Sigmoid colon (tissue), 6 donors: ENCODE measurements at regions not wholly inside any gene's neighbourhood (a gene's known extent, or its start where the extent isn't known, plus 50 kb on each side); places are given as distances from the start of the nearest gene placed in this dataset.

Experiments used
- DNase-seq: peaks from one replicate; pipeline ENCODE4 v3.0.0-alpha.2; 2019
- H3K27ac ChIP-seq, 4 donors: fragments of 200-600 bp; sonication (generic); one replicate each; pipeline ENCODE4 v1.5.1; 2016 to 2019; ENCODE audit warnings: mild to moderate bottlenecking in 1 of 4
- H3K27me3 ChIP-seq, 3 donors: fragments of 200-600 bp; sonication (generic); one replicate each; pipeline ENCODE4 v1.5.1; 2019; ENCODE audit warnings: mild to moderate bottlenecking in 1 of 3
- H3K36me3 ChIP-seq, 4 donors: fragments of 200-600 bp; sonication (generic); one replicate each; pipeline ENCODE4 v1.5.1; 2016 to 2019
- H3K4me1 ChIP-seq, 4 donors: fragments of 200-600 bp; sonication (generic); one replicate each; pipeline ENCODE4 v1.5.1; 2017 to 2019
- H3K4me3 ChIP-seq, 4 donors: fragments of 200-600 bp; sonication (generic); one replicate each; pipeline ENCODE4 v1.5.1; 2017 to 2019; ENCODE audit warnings: mild to moderate bottlenecking in 2 of 4, moderate library complexity in 1 of 4
- H3K9me3 ChIP-seq, 4 donors: fragments of 200-600 bp in 3 of 4; sonication (generic) in 3 of 4; one replicate each; pipeline versions ENCODE4 v1.5.1 to v1.6.1; 2013 to 2019
- EP300 ChIP-seq, 4 donors: sonication (generic); formaldehyde crosslinking; IDR thresholded peaks; one replicate each; pipeline ENCODE4 v1.6.1; 2017; ENCODE audit warnings: antibody characterized with exemption in 4 of 4
- POLR2A ChIP-seq, 2 donors: fragments of 450-650 bp; IDR thresholded peaks; one replicate each; pipeline ENCODE4 v1.6.1; 2016; ENCODE audit warnings: antibody characterized with exemption in 2 of 2, mild to moderate bottlenecking in 2 of 2, moderate library complexity in 2 of 2
- POLR2AphosphoS5 ChIP-seq, 4 donors: sonication (generic); formaldehyde crosslinking; IDR thresholded peaks; one replicate each; pipeline ENCODE4 v1.6.1; 2017; ENCODE audit warnings: antibody characterized with exemption in 4 of 4
- WGBS, 2 donors: extraction: QIAGEN DNeasy Blood & Tissue Kit; methylation state at CpG; one replicate each; pipeline ENCODE4 v1.1.7; 2013; 5-methylcytosine and 5-hydroxymethylcytosine counted together
- intact Hi-C: fragments of 100-400 bp; cut with DNase I; formaldehyde crosslinking; loops from one replicate; pipeline ENCODE4 v1.15.1; 2023
- TF ChIP-seq, protein P1 (sequence below), 4 experiments: fragments of 450-650 bp in 3 of 4; fragments of 200-600 bp in 1 of 4; IDR thresholded peaks; one replicate each; pipeline ENCODE4 v1.5.1; 2016 to 2019; ENCODE audit warnings: antibody characterized with exemption in 4 of 4, mild to moderate bottlenecking in 3 of 4, moderate library complexity in 2 of 4
- donor health status: healthy with polysubstance abuse.
- donor health status: healthy.

DNA sequence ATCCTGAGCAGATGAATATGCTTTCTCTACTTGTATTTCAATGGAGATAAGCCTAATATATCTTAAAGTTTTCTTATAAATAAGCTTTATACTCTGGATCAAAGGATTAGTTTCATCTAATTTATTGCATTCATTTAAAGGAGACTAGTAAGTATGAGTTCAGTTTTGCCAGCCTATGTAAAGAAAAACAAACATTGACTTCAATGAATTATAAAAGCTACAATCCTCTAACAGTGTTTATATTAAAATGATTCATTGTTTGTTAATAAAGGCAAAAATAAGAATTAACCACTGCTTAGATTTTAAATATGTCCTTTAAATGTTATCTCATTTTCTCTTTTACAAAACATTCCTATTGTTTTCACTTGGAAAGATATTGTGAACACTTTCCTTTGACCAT is 566.0 kb downstream of the EPHA4 start:
- Histone ChIP-seq H3K9me3 (no peaks in the 10 kb centered on the region), H3K27ac (no peak overlapping the region), H3K4me1 (peaks cover 0 to 25% (median 0%) of the 10 kb centered on the region in 4 donors), H3K27me3 (no peaks in the 10 kb centered on the region), H3K36me3 (no peaks in the 10 kb centered on the region), H3K4me3 (no peak overlapping the region)
- intact Hi-C loops, result no loop called here
- DNase-seq, result no peak
- no peak for TF ChIP-seq POLR2A (IDR thresholded peaks at IDR 0.05)
- TF ChIP-seq POLR2AphosphoS5 (IDR thresholded peaks at IDR 0.05), result no peak
- TF ChIP-seq EP300 (IDR thresholded peaks at IDR 0.05), result no peak
- TF ChIP-seq, protein P1, sequence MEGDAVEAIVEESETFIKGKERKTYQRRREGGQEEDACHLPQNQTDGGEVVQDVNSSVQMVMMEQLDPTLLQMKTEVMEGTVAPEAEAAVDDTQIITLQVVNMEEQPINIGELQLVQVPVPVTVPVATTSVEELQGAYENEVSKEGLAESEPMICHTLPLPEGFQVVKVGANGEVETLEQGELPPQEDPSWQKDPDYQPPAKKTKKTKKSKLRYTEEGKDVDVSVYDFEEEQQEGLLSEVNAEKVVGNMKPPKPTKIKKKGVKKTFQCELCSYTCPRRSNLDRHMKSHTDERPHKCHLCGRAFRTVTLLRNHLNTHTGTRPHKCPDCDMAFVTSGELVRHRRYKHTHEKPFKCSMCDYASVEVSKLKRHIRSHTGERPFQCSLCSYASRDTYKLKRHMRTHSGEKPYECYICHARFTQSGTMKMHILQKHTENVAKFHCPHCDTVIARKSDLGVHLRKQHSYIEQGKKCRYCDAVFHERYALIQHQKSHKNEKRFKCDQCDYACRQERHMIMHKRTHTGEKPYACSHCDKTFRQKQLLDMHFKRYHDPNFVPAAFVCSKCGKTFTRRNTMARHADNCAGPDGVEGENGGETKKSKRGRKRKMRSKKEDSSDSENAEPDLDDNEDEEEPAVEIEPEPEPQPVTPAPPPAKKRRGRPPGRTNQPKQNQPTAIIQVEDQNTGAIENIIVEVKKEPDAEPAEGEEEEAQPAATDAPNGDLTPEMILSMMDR (IDR thresholded peaks at IDR 0.05), result no peak

GRCh38 chr2:221016551-221016950 is 555.6 kb downstream of the EPHA4 start:
- intact Hi-C loops, result no loop called here
- H3K9me3 ChIP-seq, result no peaks in the 10 kb centered on the region
- no peaks in the 10 kb centered on the region for H3K4me1 ChIP-seq
- no peak overlapping the region for H3K27ac ChIP-seq
- WGBS, 2 donors, result 88 to 91% methylated on average over 2 of the region's 2 CpGs
- no peak for DNase-seq
- no peaks in the 10 kb centered on the region for H3K27me3 ChIP-seq
- no peaks in the 10 kb centered on the region for H3K36me3 ChIP-seq
- TF ChIP-seq EP300 (IDR thresholded peaks at IDR 0.05), result no peak
- no peak for TF ChIP-seq POLR2AphosphoS5 (IDR thresholded peaks at IDR 0.05)
- TF ChIP-seq, protein P1 (IDR thresholded peaks at IDR 0.05), result no peak
- no peak for TF ChIP-seq POLR2A (IDR thresholded peaks at IDR 0.05)
- no peak overlapping the region for H3K4me3 ChIP-seq

GRCh38 chr2:221018262-221018661 is 553.8 kb downstream of the EPHA4 start:
- WGBS, 2 donors, result 79 to 81% methylated on average over 1 of the region's 1 CpG
- H3K4me3 ChIP-seq, result no peak overlapping the region
- TF ChIP-seq POLR2AphosphoS5 (IDR thresholded peaks at IDR 0.05), result no peak
- TF ChIP-seq, protein P1 (IDR thresholded peaks at IDR 0.05), result no peak
- no peak for TF ChIP-seq EP300 (IDR thresholded peaks at IDR 0.05)
- TF ChIP-seq POLR2A (IDR thresholded peaks at IDR 0.05), result no peak
- no peaks in the 10 kb centered on the region for H3K4me1 ChIP-seq
- H3K27me3 ChIP-seq, result no peaks in the 10 kb centered on the region
- H3K9me3 ChIP-seq, result no peaks in the 10 kb centered on the region
- intact Hi-C loops, result no loop called here
- H3K36me3 ChIP-seq, result no peaks in the 10 kb centered on the region
- no peak overlapping the region for H3K27ac ChIP-seq
- DNase-seq, result no peak

DNA sequence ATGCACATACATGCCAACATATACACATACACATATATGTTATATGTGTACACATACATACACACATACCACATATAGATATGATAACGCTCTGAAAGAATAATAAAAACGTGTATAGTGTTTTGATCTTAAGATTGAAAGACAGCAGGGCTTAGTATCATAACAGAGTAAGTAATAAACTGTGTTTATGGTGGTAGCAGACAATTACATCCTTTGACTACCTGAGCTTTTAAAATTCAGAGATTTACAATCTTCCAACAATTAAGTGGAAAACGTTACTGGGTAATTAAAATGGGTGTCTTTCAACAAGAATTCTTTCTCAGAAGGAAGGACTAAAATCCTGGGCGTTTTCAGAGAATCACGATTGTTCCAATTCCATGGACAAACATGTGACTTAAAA is 552.4 kb downstream of the EPHA4 start:
- Histone ChIP-seq H3K9me3 (no peaks in the 10 kb centered on the region), H3K4me3 (no peak overlapping the region), H3K4me1 (no peaks in the 10 kb centered on the region), H3K27me3 (no peaks in the 10 kb centered on the region), H3K36me3 (no peaks in the 10 kb centered on the region), H3K27ac (no peak overlapping the region)
- DNase-seq, result no peak
- TF ChIP-seq EP300 (IDR thresholded peaks at IDR 0.05) (no peak), POLR2A (IDR thresholded peaks at IDR 0.05) (no peak), POLR2AphosphoS5 (IDR thresholded peaks at IDR 0.05) (no peak)
- TF ChIP-seq, protein P1 (IDR thresholded peaks at IDR 0.05), result no peak
- intact Hi-C loops, result no loop called here
- 19 to 52% methylated on average over 5 of the region's 5 CpGs for WGBS, 2 donors

DNA sequence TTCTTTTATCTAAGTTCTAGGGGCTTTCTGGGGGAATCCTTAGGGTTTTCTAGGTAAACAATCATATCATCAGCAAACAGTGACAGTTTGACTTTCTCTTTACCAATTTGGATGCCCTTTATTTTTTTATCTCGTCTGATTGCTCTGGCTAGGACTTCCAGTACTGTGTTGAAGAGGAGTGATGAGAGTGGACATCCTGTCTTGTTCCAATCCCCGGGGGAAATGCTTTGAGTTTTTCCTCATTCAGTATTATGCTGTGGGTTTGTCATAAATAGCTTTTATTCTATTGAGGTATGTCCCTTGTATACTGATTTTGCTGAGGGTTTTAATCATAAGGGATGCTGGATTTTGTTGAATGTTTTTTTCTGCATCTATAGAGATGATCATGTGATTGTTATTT is 549.5 kb downstream of the EPHA4 start:
- Histone ChIP-seq H3K27me3 (no peaks in the 10 kb centered on the region), H3K27ac (no peak overlapping the region), H3K9me3 (no peaks in the 10 kb centered on the region), H3K4me3 (no peak overlapping the region), H3K4me1 (no peaks in the 10 kb centered on the region), H3K36me3 (no peaks in the 10 kb centered on the region)
- intact Hi-C loops, result no loop called here
- no peak for DNase-seq
- 78% methylated on average over 2 of the region's 2 CpGs for WGBS, 2 donors
- TF ChIP-seq, protein P1 (IDR thresholded peaks at IDR 0.05), result no peak
- TF ChIP-seq POLR2A (IDR thresholded peaks at IDR 0.05), result no peak
